Glutamatergic neuron (in vitro differentiated cells): ENCODE measurements at regions not wholly inside any gene's neighbourhood (a gene's known extent, or its start where the extent isn't known, plus 50 kb on each side); places are given as distances from the start of the nearest gene placed in this dataset.

ENCODE experiments used
- DNase-seq: peaks from one replicate; pipeline ENCODE4 v3.0.0; 2022
- H3K27ac Mint-ChIP-seq: one replicate; pipeline ENCODE4 v1.8.0; 2020; ENCODE audit warnings: mild to moderate bottlenecking, mixed read lengths, inconsistent platforms; ENCODE audit not compliant: unreplicated experiment
- H3K27me3 Mint-ChIP-seq: one replicate; pipeline ENCODE4 v1.8.0; 2020; ENCODE audit warnings: mild to moderate bottlenecking, moderate library complexity, mixed read lengths, inconsistent platforms; ENCODE audit not compliant: unreplicated experiment
- H3K36me3 Mint-ChIP-seq: one replicate; pipeline ENCODE4 v1.8.0; 2020; ENCODE audit warnings: mild to moderate bottlenecking, mixed read lengths, inconsistent platforms; ENCODE audit not compliant: unreplicated experiment
- H3K4me1 Mint-ChIP-seq: one replicate; pipeline ENCODE4 v1.8.0; 2020; ENCODE audit warnings: mild to moderate bottlenecking, low read depth, mixed read lengths, inconsistent platforms; ENCODE audit not compliant: unreplicated experiment
- H3K4me3 Mint-ChIP-seq: one replicate; pipeline ENCODE4 v1.8.0; 2020; ENCODE audit warnings: mild to moderate bottlenecking, mixed read lengths, inconsistent platforms; ENCODE audit not compliant: unreplicated experiment
- H3K9me3 Mint-ChIP-seq: one replicate; pipeline ENCODE4 v1.8.0; 2020; ENCODE audit warnings: mild to moderate bottlenecking, moderate library complexity, mixed read lengths, inconsistent platforms; ENCODE audit not compliant: unreplicated experiment
- TF ChIP-seq, protein P1 (sequence below): fragments of 200-600 bp; sonication (generic); IDR thresholded peaks from one replicate; pipeline ENCODE4 v1.5.0; 2021; ENCODE audit not compliant: partially characterized antibody, unreplicated experiment

DNA sequence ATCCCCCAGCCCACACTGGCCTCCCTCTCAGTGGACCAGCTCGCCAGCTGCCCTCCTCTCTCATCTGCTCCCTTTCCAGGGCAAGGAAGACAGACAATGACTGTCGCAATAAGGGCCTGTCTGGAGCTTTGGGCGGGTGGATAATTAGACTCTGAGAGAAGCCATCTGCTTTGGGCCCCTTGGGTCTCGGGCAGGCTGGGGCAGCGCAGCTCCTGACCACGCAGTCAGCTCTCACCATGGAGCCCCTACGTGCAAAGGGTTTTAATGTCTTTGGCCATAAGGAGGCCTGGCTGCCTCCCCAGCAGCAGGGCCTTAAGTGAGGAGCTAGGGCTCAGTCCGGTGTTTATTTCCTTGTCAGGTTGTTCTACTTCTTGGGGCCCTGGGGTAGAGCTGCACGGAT lies 153.9 kb downstream of the CHST1 start:
- peaks cover 21% of the 10 kb centered on the region for H3K9me3 Mint-ChIP-seq
- H3K36me3 Mint-ChIP-seq: peaks cover 11% of the 10 kb centered on the region
- peaks cover 43% of the 10 kb centered on the region for H3K4me1 Mint-ChIP-seq
- H3K4me3 Mint-ChIP-seq: peak overlapping the region; percentile 79
- peaks cover 17% of the 10 kb centered on the region for H3K27me3 Mint-ChIP-seq
- TF ChIP-seq, protein P1, sequence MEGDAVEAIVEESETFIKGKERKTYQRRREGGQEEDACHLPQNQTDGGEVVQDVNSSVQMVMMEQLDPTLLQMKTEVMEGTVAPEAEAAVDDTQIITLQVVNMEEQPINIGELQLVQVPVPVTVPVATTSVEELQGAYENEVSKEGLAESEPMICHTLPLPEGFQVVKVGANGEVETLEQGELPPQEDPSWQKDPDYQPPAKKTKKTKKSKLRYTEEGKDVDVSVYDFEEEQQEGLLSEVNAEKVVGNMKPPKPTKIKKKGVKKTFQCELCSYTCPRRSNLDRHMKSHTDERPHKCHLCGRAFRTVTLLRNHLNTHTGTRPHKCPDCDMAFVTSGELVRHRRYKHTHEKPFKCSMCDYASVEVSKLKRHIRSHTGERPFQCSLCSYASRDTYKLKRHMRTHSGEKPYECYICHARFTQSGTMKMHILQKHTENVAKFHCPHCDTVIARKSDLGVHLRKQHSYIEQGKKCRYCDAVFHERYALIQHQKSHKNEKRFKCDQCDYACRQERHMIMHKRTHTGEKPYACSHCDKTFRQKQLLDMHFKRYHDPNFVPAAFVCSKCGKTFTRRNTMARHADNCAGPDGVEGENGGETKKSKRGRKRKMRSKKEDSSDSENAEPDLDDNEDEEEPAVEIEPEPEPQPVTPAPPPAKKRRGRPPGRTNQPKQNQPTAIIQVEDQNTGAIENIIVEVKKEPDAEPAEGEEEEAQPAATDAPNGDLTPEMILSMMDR: no peak
- DNase-seq: peak; percentile 84
- H3K27ac Mint-ChIP-seq: peak overlapping the region; percentile 99

DNA sequence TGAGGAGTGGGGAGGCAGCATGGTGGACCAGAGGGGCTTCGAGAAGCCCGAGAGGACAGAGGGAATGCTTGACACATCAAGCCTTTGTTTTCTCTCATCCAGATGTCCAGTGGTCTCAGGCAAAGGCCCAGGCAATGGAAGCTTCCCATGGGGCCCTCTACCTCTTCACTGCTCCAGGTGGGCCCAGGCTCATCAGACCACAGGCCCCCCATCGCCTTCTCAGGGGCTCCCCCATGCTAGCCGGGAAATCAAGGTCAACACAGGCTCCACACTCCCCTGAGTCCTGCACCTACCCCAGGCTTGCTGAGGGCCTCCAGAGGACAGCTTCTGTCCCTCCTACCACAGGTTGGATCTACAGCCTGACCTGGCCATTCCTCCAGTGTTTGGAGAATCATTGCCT lies 157.5 kb downstream of the CHST1 start:
- H3K27ac Mint-ChIP-seq: no peak overlapping the region
- DNase-seq: no peak
- H3K9me3 Mint-ChIP-seq: peaks cover 19% of the 10 kb centered on the region
- peaks cover 52% of the 10 kb centered on the region for H3K4me1 Mint-ChIP-seq
- TF ChIP-seq, protein P1: no peak
- peaks cover 16% of the 10 kb centered on the region for H3K27me3 Mint-ChIP-seq
- peaks cover 16% of the 10 kb centered on the region for H3K36me3 Mint-ChIP-seq
- H3K4me3 Mint-ChIP-seq: no peak overlapping the region

DNA sequence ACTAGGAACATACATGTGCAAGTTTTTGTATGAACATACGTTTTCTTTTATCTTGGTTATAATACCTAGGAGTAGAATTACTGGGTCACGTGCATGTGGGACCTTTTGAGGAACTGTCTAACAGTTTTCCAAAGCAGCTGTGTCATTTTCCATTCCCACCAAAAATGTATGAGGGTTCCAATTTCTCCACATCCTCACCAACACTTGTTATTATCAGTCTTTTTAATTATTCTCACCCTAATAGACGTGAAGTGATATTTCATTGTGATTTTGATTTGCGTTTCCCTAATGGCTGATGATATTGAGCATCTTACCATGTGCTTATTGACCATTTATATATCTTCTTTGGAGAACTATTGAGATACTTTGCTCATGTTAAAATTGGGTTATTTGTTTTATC lies 162.1 kb downstream of the CHST1 start:
- peaks cover 16% of the 10 kb centered on the region for H3K36me3 Mint-ChIP-seq
- DNase-seq: no peak
- TF ChIP-seq, protein P1: no peak
- peaks cover 4% of the 10 kb centered on the region for H3K27me3 Mint-ChIP-seq
- H3K4me1 Mint-ChIP-seq: peaks cover 49% of the 10 kb centered on the region
- no peak overlapping the region for H3K4me3 Mint-ChIP-seq
- peaks cover 8% of the 10 kb centered on the region for H3K9me3 Mint-ChIP-seq
- peak overlapping the region; percentile 83 for H3K27ac Mint-ChIP-seq

DNA sequence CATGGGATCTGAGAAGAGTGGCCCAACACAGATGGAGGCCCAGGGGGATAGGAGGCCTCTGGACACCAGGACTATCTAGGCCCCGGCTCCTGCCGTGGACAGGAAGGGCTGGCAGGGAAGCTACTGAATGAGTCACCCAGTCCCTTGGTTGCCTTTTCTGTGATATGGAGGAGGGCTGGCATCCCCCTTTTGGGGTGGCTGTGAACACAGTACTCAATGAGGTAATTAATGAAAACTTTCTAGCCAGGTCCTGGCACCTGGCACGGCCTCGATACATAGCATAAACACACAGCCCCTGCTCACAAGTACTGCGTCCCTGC lies 163.2 kb downstream of the CHST1 start:
- peaks cover 46% of the 10 kb centered on the region for H3K4me1 Mint-ChIP-seq
- H3K9me3 Mint-ChIP-seq: peaks cover 8% of the 10 kb centered on the region
- H3K4me3 Mint-ChIP-seq: no peak overlapping the region
- no peak for DNase-seq
- peaks cover 11% of the 10 kb centered on the region for H3K36me3 Mint-ChIP-seq
- TF ChIP-seq, protein P1: no peak
- peak overlapping the region; percentile 98 for H3K27ac Mint-ChIP-seq
- H3K27me3 Mint-ChIP-seq: peaks cover 4% of the 10 kb centered on the region

DNA sequence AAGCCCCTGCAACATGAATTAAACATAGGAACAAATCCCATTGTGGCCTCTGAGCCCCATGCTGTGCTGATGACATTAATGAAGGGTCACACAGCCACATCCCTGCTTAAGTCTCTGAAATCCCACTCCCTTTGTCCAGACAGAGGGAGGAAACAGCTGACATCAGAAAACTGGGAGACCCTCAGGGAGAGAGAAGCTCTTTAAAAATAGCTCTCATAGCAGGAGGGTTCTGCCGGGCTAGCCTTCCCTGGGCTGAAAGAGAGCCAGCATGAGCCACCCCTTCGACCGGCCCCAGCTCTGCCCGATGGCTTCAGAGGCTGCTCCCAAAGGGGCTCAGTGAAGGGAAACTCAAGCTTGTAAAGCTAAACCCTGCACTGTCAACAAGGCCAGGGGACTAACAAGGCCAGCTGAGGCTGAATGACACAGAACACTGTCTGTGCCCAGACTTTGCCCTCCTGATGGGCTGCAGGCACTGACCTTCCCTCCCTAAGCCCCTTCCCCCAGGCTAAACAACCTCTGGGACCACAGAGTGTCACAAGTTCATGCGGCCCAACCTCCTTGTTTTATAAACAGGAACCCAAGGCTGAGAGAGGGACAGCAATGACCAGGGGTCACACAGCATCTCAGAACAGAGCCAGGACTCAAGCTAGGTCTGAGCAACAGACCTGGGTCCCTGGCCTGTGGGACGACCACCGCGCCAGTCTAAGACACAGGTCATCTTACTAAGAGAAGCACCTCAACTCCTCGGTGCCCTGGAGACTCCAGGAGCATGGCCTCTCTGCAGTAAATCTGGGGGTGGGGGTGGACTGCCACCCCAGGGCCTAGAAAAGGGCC lies 163.8 kb downstream of the CHST1 start:
- peaks cover 46% of the 10 kb centered on the region for H3K4me1 Mint-ChIP-seq
- H3K27ac Mint-ChIP-seq: peak overlapping the region; percentile 98
- peak overlapping the region; percentile 73 for H3K4me3 Mint-ChIP-seq
- H3K36me3 Mint-ChIP-seq: peaks cover 5% of the 10 kb centered on the region
- H3K9me3 Mint-ChIP-seq: peaks cover 8% of the 10 kb centered on the region
- peaks cover 4% of the 10 kb centered on the region for H3K27me3 Mint-ChIP-seq
- TF ChIP-seq, protein P1: no peak
- DNase-seq: peak; percentile 74
